SK-N-MC (cell line): ENCODE measurements at regions not wholly inside any gene's neighbourhood (a gene's known extent, or its start where the extent isn't known, plus 50 kb on each side); places are given as distances from the start of the nearest gene placed in this dataset.

ENCODE experiments used
- EZH2 ChIP-seq: fragments of 200-600 bp; sonication (generic); IDR thresholded peaks from one replicate; pipeline ENCODE4 v1.6.1; 2017; ENCODE audit warnings: antibody characterized with exemption
- POLR2AphosphoS5 ChIP-seq: IDR thresholded peaks from 2 replicates; pipeline ENCODE4 v1.6.1; 2012; ENCODE audit warnings: mild to moderate bottlenecking, low read depth, low read length, borderline replicate concordance

- TF ChIP-seq EZH2 (no peak), POLR2AphosphoS5 (no peak)
These were observed 108.8 kb upstream of the RASGEF1B start for GRCh38 chr4:81580346-81580993.
